Liver (tissue), 8 donors: ENCODE measurements at regions not wholly inside any gene's neighbourhood (a gene's known extent, or its start where the extent isn't known, plus 50 kb on each side); places are given as distances from the start of the nearest gene placed in this dataset.

ENCODE experiments used
- DNase-seq: peaks from one replicate; pipeline ENCODE4 v3.0.0-alpha.2; 2017; ENCODE audit warnings: low spot score
- H3K27ac ChIP-seq, 2 donors: one replicate each; pipeline ENCODE4 v1.7.0; 2013; ENCODE audit warnings: inconsistent platforms in 2 of 2, low read length in 2 of 2, control low read depth in 1 of 2, low read depth in 1 of 2, mild to moderate bottlenecking in 1 of 2
- H3K27me3 ChIP-seq, 4 donors: one replicate each; pipeline versions ENCODE4 v1.6.1 to v1.7.0; 2013; ENCODE audit warnings: low read length in 3 of 4, inconsistent platforms in 1 of 4, mild to moderate bottlenecking in 1 of 4, moderate library complexity in 1 of 4; ENCODE audit not compliant: control insufficient read depth in 4 of 4, insufficient read depth in 4 of 4
- H3K36me3 ChIP-seq, 4 donors: one replicate each; pipeline versions ENCODE4 v1.6.1 to v1.7.0; 2013; ENCODE audit warnings: low read length in 3 of 4, mild to moderate bottlenecking in 3 of 4, low read depth in 1 of 4, moderate library complexity in 1 of 4; ENCODE audit not compliant: control insufficient read depth in 4 of 4, insufficient read depth in 3 of 4
- H3K4me1 ChIP-seq, 4 donors: one replicate each; pipeline versions ENCODE4 v1.6.1 to v1.7.0; 2013; ENCODE audit warnings: low read length in 3 of 4, mild to moderate bottlenecking in 3 of 4, moderate library complexity in 1 of 4; ENCODE audit not compliant: control insufficient read depth in 4 of 4, insufficient read depth in 4 of 4
- H3K4me3 ChIP-seq, 3 donors: one replicate each; pipeline versions ENCODE4 v1.6.1 to v1.7.0; 2013; ENCODE audit warnings: low read length in 3 of 3, control low read depth in 1 of 3, low read depth in 1 of 3, mild to moderate bottlenecking in 1 of 3
- H3K9ac ChIP-seq, 2 donors: one replicate each; pipeline ENCODE4 v1.7.0; 2013; ENCODE audit warnings: low read length in 2 of 2, mild to moderate bottlenecking in 2 of 2, moderate library complexity in 2 of 2, control low read depth in 1 of 2, low read depth in 1 of 2
- H3K9me3 ChIP-seq, 4 donors: one replicate each; pipeline versions ENCODE4 v1.6.1 to v1.7.0; 2013; ENCODE audit warnings: low read length in 3 of 4; ENCODE audit not compliant: control insufficient read depth in 4 of 4
- CTCF ChIP-seq: fragments of 150-350 bp; IDR thresholded peaks from 2 replicates; pipeline ENCODE4 v1.5.1; 2017; ENCODE audit warnings: improper control_type of control experiment, low read depth, low read length; ENCODE audit not compliant: missing input control
- EGR1 ChIP-seq, 2 donors: IDR thresholded peaks; 2 replicates each; pipeline ENCODE4 v1.6.1; 2016 to 2018; ENCODE audit warnings: antibody characterized with exemption in 2 of 2, low read depth in 2 of 2
- FOXA1 ChIP-seq: IDR thresholded peaks from 2 replicates; pipeline ENCODE4 v1.6.1; 2016; ENCODE audit warnings: antibody characterized with exemption
- FOXA2 ChIP-seq: IDR thresholded peaks from 2 replicates; pipeline ENCODE4 v1.6.1; 2016; ENCODE audit warnings: antibody characterized with exemption
- GABPA ChIP-seq, 2 donors: IDR thresholded peaks in 1 of 2; conservative IDR thresholded peaks in 1 of 2; 2 replicates each; pipeline ENCODE4 v1.6.1; 2016; ENCODE audit warnings: antibody characterized with exemption in 2 of 2, mild to moderate bottlenecking in 1 of 2, moderate library complexity in 1 of 2
- HNF4G ChIP-seq: IDR thresholded peaks from 2 replicates; pipeline ENCODE4 v1.6.1; 2016; ENCODE audit warnings: antibody characterized with exemption
- JUND ChIP-seq, 2 donors: IDR thresholded peaks; 2 replicates each; pipeline ENCODE4 v1.6.1; 2016; ENCODE audit warnings: antibody characterized with exemption in 2 of 2
- MAX ChIP-seq: IDR thresholded peaks from 2 replicates; pipeline ENCODE4 v1.6.1; 2016; ENCODE audit warnings: antibody characterized with exemption
- NR2F2 ChIP-seq: IDR thresholded peaks from 2 replicates; pipeline ENCODE4 v1.6.1; 2016; ENCODE audit warnings: antibody characterized with exemption
- RAD21 ChIP-seq, 2 donors: IDR thresholded peaks; 2 replicates each; pipeline ENCODE4 v1.6.1; 2016; ENCODE audit warnings: antibody characterized with exemption in 2 of 2, mild to moderate bottlenecking in 2 of 2
- REST ChIP-seq: IDR thresholded peaks from 2 replicates; pipeline ENCODE4 v1.6.1; 2016; ENCODE audit warnings: antibody characterized with exemption, mild to moderate bottlenecking
- RXRA ChIP-seq, 2 donors: IDR thresholded peaks; 2 replicates each; pipeline ENCODE4 v1.6.1; 2017 to 2018; ENCODE audit warnings: antibody characterized with exemption in 2 of 2, mild to moderate bottlenecking in 1 of 2
- SP1 ChIP-seq: IDR thresholded peaks from 2 replicates; pipeline ENCODE4 v1.6.1; 2018; ENCODE audit warnings: antibody characterized with exemption, mild to moderate bottlenecking
- TAF1 ChIP-seq: conservative IDR thresholded peaks from 2 replicates; pipeline ENCODE4 v1.6.1; 2016; ENCODE audit warnings: antibody characterized with exemption, mild to moderate bottlenecking
- YY1 ChIP-seq: IDR thresholded peaks from 2 replicates; pipeline ENCODE4 v1.6.1; 2016; ENCODE audit warnings: antibody characterized with exemption, mild to moderate bottlenecking
- WGBS: extraction: QIAGEN DNeasy Blood & Tissue Kit; methylation state at CpG from one replicate; pipeline ENCODE4 v1.1.7; 2013; 5-methylcytosine and 5-hydroxymethylcytosine counted together
- TF ChIP-seq, protein P1 (sequence below): IDR thresholded peaks from 2 replicates; pipeline ENCODE4 v1.6.1; 2016; ENCODE audit warnings: antibody characterized with exemption
- TF ChIP-seq, protein P2 (sequence below): IDR thresholded peaks from 2 replicates; pipeline ENCODE4 v1.6.1; 2016; ENCODE audit warnings: antibody characterized with exemption
- donor health status: healthy.
- donor health status: healthy.
- donor health status: healthy.
- donor health status: healthy.
- donor health status: healthy.

GRCh38 chr2:183426825-183427224, 302.6 kb downstream of the NUP35 start:
- DNase-seq: no peak
- no peaks in the 10 kb centered on the region for H3K36me3 ChIP-seq
- TF ChIP-seq RAD21 (IDR thresholded peaks at IDR 0.05) (no peak), HNF4G (no peak), GABPA (IDR thresholded peaks at IDR 0.05 in 1 of 2, conservative IDR thresholded peaks at IDR 0.05 in 1 of 2) (no peak), MAX (no peak), FOXA2 (no peak), SP1 (no peak), YY1 (no peak), NR2F2 (no peak), FOXA1 (no peak), CTCF (no peak)
- no peaks in the 10 kb centered on the region for H3K27me3 ChIP-seq
- H3K27ac ChIP-seq: no peak overlapping the region
- no peaks in the 10 kb centered on the region for H3K4me1 ChIP-seq
- 85% methylated on average over 3 of the region's 3 CpGs for WGBS
- peaks cover 0 to 14% (median 1%) of the 10 kb centered on the region in 4 donors for H3K9me3 ChIP-seq
- H3K4me3 ChIP-seq: no peak overlapping the region
- H3K9ac ChIP-seq: no peak overlapping the region

- H3K9ac ChIP-seq: no peak overlapping the region
- H3K36me3 ChIP-seq: no peaks in the 10 kb centered on the region
- no peak overlapping the region for H3K27ac ChIP-seq
- no peak overlapping the region for H3K4me3 ChIP-seq
- DNase-seq: no peak
- TF ChIP-seq CTCF (no peak), TAF1 (no peak), EGR1 (IDR thresholded peaks at IDR 0.05; ENCODE audit: low read depth in 2 of 2) (no peak), JUND (IDR thresholded peaks at IDR 0.05) (no peak), YY1 (no peak), RXRA (IDR thresholded peaks at IDR 0.05) (no peak), RAD21 (IDR thresholded peaks at IDR 0.05) (no peak), REST (no peak)
- TF ChIP-seq, protein P1, sequence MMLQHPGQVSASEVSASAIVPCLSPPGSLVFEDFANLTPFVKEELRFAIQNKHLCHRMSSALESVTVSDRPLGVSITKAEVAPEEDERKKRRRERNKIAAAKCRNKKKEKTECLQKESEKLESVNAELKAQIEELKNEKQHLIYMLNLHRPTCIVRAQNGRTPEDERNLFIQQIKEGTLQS: no peak
- TF ChIP-seq, protein P2, sequence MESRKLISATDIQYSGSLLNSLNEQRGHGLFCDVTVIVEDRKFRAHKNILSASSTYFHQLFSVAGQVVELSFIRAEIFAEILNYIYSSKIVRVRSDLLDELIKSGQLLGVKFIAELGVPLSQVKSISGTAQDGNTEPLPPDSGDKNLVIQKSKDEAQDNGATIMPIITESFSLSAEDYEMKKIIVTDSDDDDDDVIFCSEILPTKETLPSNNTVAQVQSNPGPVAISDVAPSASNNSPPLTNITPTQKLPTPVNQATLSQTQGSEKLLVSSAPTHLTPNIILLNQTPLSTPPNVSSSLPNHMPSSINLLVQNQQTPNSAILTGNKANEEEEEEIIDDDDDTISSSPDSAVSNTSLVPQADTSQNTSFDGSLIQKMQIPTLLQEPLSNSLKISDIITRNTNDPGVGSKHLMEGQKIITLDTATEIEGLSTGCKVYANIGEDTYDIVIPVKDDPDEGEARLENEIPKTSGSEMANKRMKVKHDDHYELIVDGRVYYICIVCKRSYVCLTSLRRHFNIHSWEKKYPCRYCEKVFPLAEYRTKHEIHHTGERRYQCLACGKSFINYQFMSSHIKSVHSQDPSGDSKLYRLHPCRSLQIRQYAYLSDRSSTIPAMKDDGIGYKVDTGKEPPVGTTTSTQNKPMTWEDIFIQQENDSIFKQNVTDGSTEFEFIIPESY: no peak
- no peaks in the 10 kb centered on the region for H3K27me3 ChIP-seq
- H3K4me1 ChIP-seq: no peaks in the 10 kb centered on the region
- peaks cover 0 to 14% (median 1%) of the 10 kb centered on the region in 4 donors for H3K9me3 ChIP-seq
- 74% methylated on average over 3 of the region's 3 CpGs for WGBS
These were observed 303.3 kb downstream of the NUP35 start for GRCh38 chr2:183427558-183427957.
